CD4-positive, alpha-beta T cell treated with Interleukin-2 at 100 ng/mL for 4 hours (primary cell): ENCODE measurements at regions not wholly inside any gene's neighbourhood (a gene's known extent, or its start where the extent isn't known, plus 50 kb on each side); places are given as distances from the start of the nearest gene placed in this dataset.

Experiments used
- DNase-seq: peaks from one replicate; pipeline ENCODE4 v3.0.0-alpha.2; 2020; ENCODE audit warnings: low spot score

DNA sequence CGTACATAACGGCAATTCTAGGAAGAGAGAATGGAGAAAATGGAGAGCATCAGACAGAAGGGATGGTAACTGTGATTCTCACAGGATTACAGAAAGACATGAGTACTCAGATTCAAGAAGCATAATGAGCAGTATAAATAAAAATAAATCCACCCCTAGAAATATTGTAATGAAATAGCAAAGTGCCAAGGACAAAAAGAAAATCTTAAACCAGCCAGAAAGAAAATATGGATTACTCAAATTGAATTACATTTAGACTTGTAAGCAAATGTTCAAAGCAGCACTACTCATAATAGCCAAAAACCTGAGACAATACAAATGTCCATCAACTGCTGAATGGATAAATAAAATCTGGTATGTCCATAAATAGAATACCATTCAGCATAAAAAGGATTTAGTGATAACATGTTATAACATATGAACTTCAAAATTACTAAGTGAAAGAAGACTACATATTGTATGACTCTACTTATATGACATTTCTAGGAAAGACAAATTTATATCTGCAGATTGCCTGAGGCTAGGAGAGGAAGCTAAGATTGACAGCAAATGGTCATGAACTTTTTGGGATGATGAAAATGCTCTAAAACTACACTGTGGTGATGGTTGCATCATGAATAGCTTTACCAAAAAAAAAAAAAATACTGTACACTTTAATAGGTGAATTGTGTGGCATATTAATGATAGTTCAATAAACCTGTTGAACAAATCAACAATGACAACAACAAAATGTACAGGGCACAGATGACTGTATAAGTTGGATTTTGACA is 63.4 kb upstream of the SPTBN1 start:
- no peak for DNase-seq

DNA sequence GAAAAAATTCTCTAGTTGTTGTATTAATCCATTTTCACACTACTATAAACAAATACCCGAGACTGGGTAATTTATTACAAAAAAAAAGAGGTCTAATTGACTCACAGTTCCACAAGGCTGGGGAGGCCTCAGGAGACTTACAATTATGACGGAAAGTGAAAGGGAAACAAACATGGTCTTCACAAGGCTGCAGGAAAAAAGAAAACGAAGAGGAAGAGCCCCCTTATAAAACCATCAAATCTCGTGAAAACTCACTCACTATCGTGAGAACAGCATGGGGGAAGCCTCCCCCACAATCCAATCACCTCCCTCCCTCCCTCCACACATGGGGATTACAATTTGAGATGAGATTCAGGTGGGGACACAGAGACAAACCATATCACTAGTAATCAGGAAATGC is 61.7 kb upstream of the SPTBN1 start:
- peak; percentile 8 for DNase-seq

DNA sequence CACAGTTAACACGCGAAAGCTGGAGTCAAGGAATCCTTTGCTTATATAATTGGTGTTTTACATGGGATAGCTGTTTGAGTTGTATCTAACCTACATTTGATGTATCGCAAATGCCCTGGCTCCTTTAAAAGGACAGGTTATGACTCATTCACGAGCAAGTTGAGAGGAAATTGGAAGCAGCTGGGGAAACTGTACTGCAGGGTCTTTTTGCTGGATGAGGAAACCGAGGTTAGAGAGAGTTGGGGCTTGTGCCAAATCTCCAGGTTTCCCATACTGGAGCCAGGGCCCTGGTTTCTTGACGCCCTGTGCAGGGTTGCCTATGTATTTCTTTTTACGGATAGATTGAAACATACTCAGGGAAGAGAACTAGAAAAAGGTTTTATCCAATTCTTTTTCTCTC is 60.0 kb upstream of the SPTBN1 start:
- no peak for DNase-seq

DNA sequence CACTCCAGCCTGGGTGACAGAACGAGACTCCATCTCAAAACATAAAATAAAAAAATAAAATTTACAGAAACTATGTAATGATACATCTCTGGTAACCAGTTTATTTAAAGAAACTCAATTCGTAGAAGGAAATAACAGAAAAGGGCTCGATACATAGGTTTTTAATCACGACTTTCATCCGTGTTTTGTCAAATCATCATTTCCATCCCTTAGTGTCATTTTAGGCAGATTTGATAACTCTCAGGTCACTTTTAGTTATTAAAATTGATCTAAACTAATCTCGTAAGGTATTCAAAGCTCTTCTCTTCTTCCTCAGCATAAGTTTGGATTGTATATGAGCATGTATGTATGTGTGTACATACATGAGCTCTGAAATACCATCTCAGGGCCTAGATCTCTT is 59.3 kb upstream of the SPTBN1 start:
- no peak for DNase-seq

DNA sequence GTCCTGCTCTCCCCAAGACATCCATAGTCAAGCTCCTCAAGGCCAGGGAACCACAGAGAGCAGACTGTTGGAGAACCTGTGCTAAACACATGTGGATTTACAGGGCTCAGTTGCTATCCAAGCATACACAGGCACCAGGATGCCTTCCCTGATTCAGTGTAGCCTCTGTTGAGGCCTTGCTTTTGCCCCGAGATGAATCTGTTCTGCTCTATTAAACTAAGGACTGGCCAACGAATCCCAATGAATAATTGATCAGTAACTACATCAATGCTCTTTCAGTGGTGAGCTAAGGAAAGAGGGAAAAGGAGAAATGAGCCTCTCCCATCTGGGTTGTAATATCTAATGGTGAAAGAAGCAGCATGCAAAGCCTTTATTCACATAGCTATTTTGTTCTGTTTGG is 58.7 kb upstream of the SPTBN1 start:
- no peak for DNase-seq

DNA sequence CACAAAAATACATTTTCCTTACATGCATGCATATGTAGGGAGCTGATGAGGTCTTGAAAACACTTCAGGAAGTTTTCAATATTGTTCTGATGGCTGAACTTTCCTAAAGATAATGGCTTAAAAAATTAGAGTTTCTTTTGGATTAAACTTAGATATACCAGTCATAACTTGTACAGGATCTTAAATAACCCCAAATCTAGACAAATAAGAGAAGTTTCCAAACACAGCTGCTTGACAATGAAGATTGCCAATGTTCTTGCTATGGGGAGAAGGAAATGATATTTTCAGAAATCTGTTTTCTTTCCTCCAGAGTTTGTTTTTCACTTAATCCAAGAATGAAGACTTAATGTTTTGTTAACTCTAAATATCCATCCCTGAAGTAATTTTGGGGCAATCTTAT is 54.6 kb upstream of the SPTBN1 start:
- DNase-seq = no peak

DNA sequence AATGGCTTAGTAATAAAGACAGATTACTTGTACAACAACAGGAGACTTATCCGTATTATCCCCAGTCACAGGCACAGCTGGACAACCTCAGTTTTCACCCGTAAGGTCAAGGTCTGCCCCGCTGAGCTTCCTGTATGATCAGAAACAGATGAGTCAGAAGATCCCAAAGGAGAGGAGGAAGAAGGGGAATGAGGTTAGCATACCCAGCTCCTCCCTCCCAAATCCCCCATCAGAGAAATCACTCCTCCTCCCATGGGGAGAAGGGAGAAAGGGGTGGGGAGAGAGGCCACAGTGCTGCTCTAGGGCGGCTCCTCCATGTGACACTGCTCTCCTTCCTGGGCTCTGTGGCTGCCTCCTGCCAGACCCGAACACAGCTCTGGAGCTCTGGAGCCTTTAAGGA is 53.8 kb upstream of the SPTBN1 start:
- no peak for DNase-seq

DNA sequence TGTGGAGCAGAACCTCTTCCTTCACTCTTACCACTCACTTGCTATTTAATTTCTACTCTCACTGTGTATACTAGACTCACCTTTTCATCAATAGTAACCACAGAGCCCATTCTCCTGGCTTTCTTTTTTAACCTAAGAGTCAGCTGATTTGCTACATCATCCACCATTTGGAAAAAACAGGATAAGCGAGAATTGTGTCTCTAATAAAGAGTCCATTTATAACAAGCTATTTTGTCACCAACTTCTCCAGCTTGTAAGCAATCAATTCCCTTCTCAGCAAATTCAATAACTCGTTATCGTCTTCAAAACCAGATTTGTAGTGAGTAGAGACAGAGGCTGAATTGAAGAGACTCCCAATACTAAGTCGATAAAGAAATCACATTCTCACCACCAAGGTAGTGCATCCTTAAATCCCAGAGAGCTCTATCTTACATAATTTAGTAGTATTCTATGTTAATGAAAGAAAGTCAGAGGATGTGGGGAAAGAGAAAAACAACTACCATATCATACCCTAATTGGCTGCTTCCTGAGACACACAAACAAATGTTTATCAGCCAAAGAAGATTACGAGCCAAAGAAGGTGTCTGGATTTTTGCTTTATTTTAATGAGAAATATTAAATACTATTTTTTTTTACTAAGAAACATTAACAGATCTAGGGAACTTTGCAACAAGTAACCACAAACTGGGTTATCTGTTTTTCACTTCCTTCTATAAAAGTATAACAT is 52.5 kb upstream of the SPTBN1 start:
- DNase-seq = no peak

DNA sequence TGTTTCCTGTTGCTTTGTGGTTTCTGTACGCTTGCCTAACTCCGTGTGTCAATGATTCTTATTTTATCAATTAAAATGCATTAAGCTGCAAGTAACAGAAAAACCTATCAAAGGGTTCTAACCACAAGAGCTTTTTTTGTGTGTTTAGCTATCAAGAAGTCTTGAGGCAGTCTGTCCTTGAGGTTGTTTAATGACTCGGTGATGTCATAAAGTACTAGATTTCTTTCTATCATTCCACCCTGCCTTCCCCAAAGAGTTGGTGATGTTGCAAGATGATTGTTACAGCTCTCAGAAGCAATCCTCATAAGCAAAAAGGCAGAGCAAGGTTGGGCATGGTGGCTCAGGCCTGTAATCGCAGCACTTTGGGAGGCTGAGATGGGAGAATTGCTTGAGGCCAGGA is 51.9 kb upstream of the SPTBN1 start:
- no peak for DNase-seq

DNA sequence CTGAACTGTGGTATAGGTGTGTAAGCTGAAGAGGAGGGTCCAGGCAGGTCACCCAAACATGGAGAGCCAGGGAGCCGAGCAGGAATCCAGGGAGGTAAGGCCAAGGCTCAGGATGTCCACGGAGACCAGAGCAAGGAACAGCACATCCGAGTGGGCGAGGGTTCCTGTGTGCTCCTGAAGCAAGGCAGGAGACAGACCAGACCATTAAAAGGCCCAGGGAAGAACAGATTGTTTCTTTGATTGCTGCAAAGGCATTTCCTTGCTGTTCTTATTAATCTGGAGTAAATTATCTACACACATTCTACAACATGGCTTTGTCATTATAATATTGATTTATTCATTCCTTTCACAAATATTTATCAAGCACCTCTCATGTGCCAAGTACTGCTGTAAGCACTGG is 50.1 kb upstream of the SPTBN1 start:
- DNase-seq = no peak
